Vagina (tissue), 2 donors: ENCODE measurements at regions not wholly inside any gene's neighbourhood (a gene's known extent, or its start where the extent isn't known, plus 50 kb on each side); places are given as distances from the start of the nearest gene placed in this dataset.

Experiments used
- DNase-seq, 2 donors: peaks; one replicate each; pipeline ENCODE4 v3.0.0-alpha.2; 2017; ENCODE audit errors: extremely low spot score in 2 of 2
- H3K27ac ChIP-seq: fragments of 200-600 bp; sonication (generic); one replicate; pipeline ENCODE4 v1.5.1; 2019
- H3K27me3 ChIP-seq: fragments of 200-600 bp; sonication (generic); one replicate; pipeline ENCODE4 v1.5.1; 2019
- H3K36me3 ChIP-seq, 2 donors: fragments of 200-600 bp; sonication (generic); one replicate each; pipeline ENCODE4 v1.5.1; 2017 to 2019
- H3K4me1 ChIP-seq: fragments of 200-600 bp; sonication (generic); one replicate; pipeline ENCODE4 v1.5.1; 2019
- H3K4me3 ChIP-seq, 2 donors: fragments of 200-600 bp; sonication (generic); 1 replicate in 1 of 2; 2 replicates in 1 of 2; pipeline ENCODE4 v1.5.1; 2016 to 2019
- H3K9me3 ChIP-seq: fragments of 200-600 bp; sonication (generic); one replicate; pipeline ENCODE4 v1.5.1; 2019
- CTCF ChIP-seq, 3 experiments: fragments of 450-650 bp in 2 of 3; fragments of 200-600 bp in 1 of 3; sonication (generic) in 1 of 3; IDR thresholded peaks; one replicate each; pipeline ENCODE4 v1.5.1; 2017 to 2019; ENCODE audit warnings: antibody characterized with exemption in 3 of 3, mild to moderate bottlenecking in 2 of 3, moderate library complexity in 2 of 3
- POLR2A ChIP-seq, 2 donors: fragments of 450-650 bp; IDR thresholded peaks; one replicate each; pipeline ENCODE4 v1.6.1; 2017; ENCODE audit warnings: antibody characterized with exemption in 2 of 2, mild to moderate bottlenecking in 2 of 2, moderate library complexity in 2 of 2
- POLR2AphosphoS5 ChIP-seq, 2 donors: sonication (generic); formaldehyde crosslinking; IDR thresholded peaks; one replicate each; pipeline ENCODE4 v1.9.0; 2017; ENCODE audit warnings: antibody characterized with exemption in 2 of 2, mild to moderate bottlenecking in 2 of 2, low read depth in 1 of 2; ENCODE audit not compliant: insufficient read depth in 1 of 2
- intact Hi-C: fragments of 100-400 bp; cut with DNase I; formaldehyde crosslinking; loops from one replicate; pipeline ENCODE4 v1.15.1; 2023

GRCh38 chr16:79892278-79892677 lies 291.7 kb upstream of the MAF start:
- Histone ChIP-seq H3K4me1 (no peaks in the 10 kb centered on the region), H3K27me3 (no peaks in the 10 kb centered on the region), H3K36me3 (no peaks in the 10 kb centered on the region), H3K27ac (no peak overlapping the region), H3K9me3 (no peaks in the 10 kb centered on the region), H3K4me3 (no peak overlapping the region)
- intact Hi-C loops = no loop called here
- TF ChIP-seq POLR2A (IDR thresholded peaks at IDR 0.05) = no peak
- TF ChIP-seq POLR2AphosphoS5 (IDR thresholded peaks at IDR 0.05; ENCODE audit: insufficient read depth in 1 of 2, low read depth in 1 of 2) = no peak
- TF ChIP-seq CTCF (IDR thresholded peaks at IDR 0.05) = no peak
- peak in 1 of 2 donors; percentile 25 for DNase-seq

- intact Hi-C loops = no loop called here
- H3K36me3 ChIP-seq = no peaks in the 10 kb centered on the region
- TF ChIP-seq CTCF (IDR thresholded peaks at IDR 0.05) (no peak), POLR2AphosphoS5 (IDR thresholded peaks at IDR 0.05; ENCODE audit: insufficient read depth in 1 of 2, low read depth in 1 of 2) (no peak), POLR2A (IDR thresholded peaks at IDR 0.05) (no peak)
- no peak for DNase-seq
- no peak overlapping the region for H3K4me3 ChIP-seq
- no peaks in the 10 kb centered on the region for H3K4me1 ChIP-seq
- H3K9me3 ChIP-seq = no peaks in the 10 kb centered on the region
- no peaks in the 10 kb centered on the region for H3K27me3 ChIP-seq
- H3K27ac ChIP-seq = no peak overlapping the region
These were observed 290.9 kb upstream of the MAF start for GRCh38 chr16:79891458-79891857.

GRCh38 chr16:79887541-79888540 lies 287.3 kb upstream of the MAF start:
- intact Hi-C loops = no loop called here
- no peaks in the 10 kb centered on the region for H3K36me3 ChIP-seq

GRCh38 chr16:79885320-79885719 lies 284.8 kb upstream of the MAF start:
- Histone ChIP-seq H3K9me3 (no peaks in the 10 kb centered on the region), H3K27ac (peak overlapping the region; percentile 11), H3K4me3 (no peak overlapping the region), H3K36me3 (no peaks in the 10 kb centered on the region), H3K4me1 (peaks cover 5% of the 10 kb centered on the region), H3K27me3 (no peaks in the 10 kb centered on the region)
- intact Hi-C loops = no loop called here
- TF ChIP-seq CTCF (IDR thresholded peaks at IDR 0.05) (no peak), POLR2AphosphoS5 (IDR thresholded peaks at IDR 0.05; ENCODE audit: insufficient read depth in 1 of 2, low read depth in 1 of 2) (peak in 1 of 2 donors; percentile 72)
- DNase-seq = no peak

More at GRCh38 chr16:79887541-79888540, 287.3 kb upstream of the MAF start:
- TF ChIP-seq POLR2A (IDR thresholded peaks at IDR 0.05) (no peak), POLR2AphosphoS5 (IDR thresholded peaks at IDR 0.05; ENCODE audit: insufficient read depth in 1 of 2, low read depth in 1 of 2) (no peak), CTCF (IDR thresholded peaks at IDR 0.05) (no peak)
- Histone ChIP-seq H3K4me3 (no peak overlapping the region), H3K27ac (no peak overlapping the region), H3K9me3 (no peaks in the 10 kb centered on the region), H3K27me3 (no peaks in the 10 kb centered on the region), H3K4me1 (peaks cover 5% of the 10 kb centered on the region)
- no peak for DNase-seq

- H3K36me3 ChIP-seq = no peaks in the 10 kb centered on the region
- H3K4me1 ChIP-seq = peaks cover 5% of the 10 kb centered on the region
- intact Hi-C loops = no loop called here
- H3K27ac ChIP-seq = no peak overlapping the region
- TF ChIP-seq POLR2A (IDR thresholded peaks at IDR 0.05) = no peak
- no peak for TF ChIP-seq CTCF (IDR thresholded peaks at IDR 0.05)
- TF ChIP-seq POLR2AphosphoS5 (IDR thresholded peaks at IDR 0.05; ENCODE audit: insufficient read depth in 1 of 2, low read depth in 1 of 2) = no peak
- DNase-seq = no peak
- H3K27me3 ChIP-seq = no peaks in the 10 kb centered on the region
- H3K4me3 ChIP-seq = no peak overlapping the region
- H3K9me3 ChIP-seq = no peaks in the 10 kb centered on the region
These were observed 283.0 kb upstream of the MAF start for GRCh38 chr16:79883494-79883893.
